Transverse colon (tissue), 3 donors: ENCODE measurements at regions not wholly inside any gene's neighbourhood (a gene's known extent, or its start where the extent isn't known, plus 50 kb on each side); places are given as distances from the start of the nearest gene placed in this dataset.
"Not testable (repeated sequence)": the region's sequence is repeated elsewhere in the genome, so short reads cannot be mapped to it uniquely, and the experiment has no call there.

ENCODE experiments used
- CTCF ChIP-seq, 5 experiments: fragments of 200-600 bp in 3 of 5; fragments of 450-650 bp in 2 of 5; sonication (generic) in 3 of 5; IDR thresholded peaks; 1 replicate in 2 of 5; 2 replicates in 3 of 5; pipeline ENCODE4 v1.5.1; 2016 to 2017; ENCODE audit warnings: antibody characterized with exemption in 5 of 5, inconsistent platforms in 3 of 5, mild to moderate bottlenecking in 2 of 5, moderate library complexity in 1 of 5
- EP300 ChIP-seq: sonication (generic); formaldehyde crosslinking; IDR thresholded peaks from one replicate; pipeline ENCODE4 v1.6.1; 2017; ENCODE audit warnings: antibody characterized with exemption, low read depth
- POLR2A ChIP-seq: fragments of 450-650 bp; IDR thresholded peaks from one replicate; pipeline ENCODE4 v1.6.1; 2016; ENCODE audit warnings: antibody characterized with exemption, mild to moderate bottlenecking, moderate library complexity

GRCh38 chr9:66054705-66055104 lies 317.8 kb downstream of the FOXD4L4 start:
- not testable (repeated sequence) for TF ChIP-seq CTCF (IDR thresholded peaks at IDR 0.05); EP300; POLR2A
